ENCODE measurements at regions not wholly inside any gene's neighbourhood (a gene's known extent, or its start where the extent isn't known, plus 50 kb on each side); places are given as distances from the start of the nearest gene placed in this dataset.

- no peak overlapping the region for H3K27ac Mint-ChIP-seq (ENCODE audit: unreplicated experiment)
- H3K9me3 Mint-ChIP-seq = no peaks in the 10 kb centered on the region
- no peak overlapping the region for H3K4me3 Mint-ChIP-seq
- H3K36me3 Mint-ChIP-seq (ENCODE audit: low read depth) = no peaks in the 10 kb centered on the region
- DNase-seq (ENCODE audit: low read depth, low spot score) = no peak
- peaks cover 2% of the 10 kb centered on the region for H3K27me3 Mint-ChIP-seq (ENCODE audit: low read depth)
- no peaks in the 10 kb centered on the region for H3K4me1 Mint-ChIP-seq
- TF ChIP-seq CTCF (conservative IDR thresholded peaks at IDR 0.05) = no peak
Observed at GRCh38 chr17:6355196-6355595, 79.7 kb downstream of the AIPL1 start.

GRCh38 chr17:6352801-6353560 is 81.9 kb downstream of the AIPL1 start:
- Mint-ChIP-seq H3K4me1 (no peaks in the 10 kb centered on the region), H3K27me3 (ENCODE audit: low read depth) (peaks cover 2% of the 10 kb centered on the region), H3K4me3 (no peak overlapping the region), H3K27ac (ENCODE audit: unreplicated experiment) (no peak overlapping the region), H3K9me3 (no peaks in the 10 kb centered on the region), H3K36me3 (ENCODE audit: low read depth) (no peaks in the 10 kb centered on the region)
- TF ChIP-seq CTCF (conservative IDR thresholded peaks at IDR 0.05) = no peak
- DNase-seq (ENCODE audit: low read depth, low spot score) = no peak

- Mint-ChIP-seq H3K4me1 (no peaks in the 10 kb centered on the region), H3K9me3 (peaks cover 3% of the 10 kb centered on the region), H3K27me3 (ENCODE audit: low read depth) (peaks cover 2% of the 10 kb centered on the region), H3K36me3 (ENCODE audit: low read depth) (no peaks in the 10 kb centered on the region), H3K4me3 (no peak overlapping the region), H3K27ac (ENCODE audit: unreplicated experiment) (no peak overlapping the region)
- TF ChIP-seq CTCF (conservative IDR thresholded peaks at IDR 0.05) = no peak
- no peak for DNase-seq (ENCODE audit: low read depth, low spot score)
Observed at GRCh38 chr17:6352016-6352415, 82.9 kb downstream of the AIPL1 start.

GRCh38 chr17:6350806-6351205 is 84.1 kb downstream of the AIPL1 start:
- Mint-ChIP-seq H3K4me1 (no peaks in the 10 kb centered on the region), H3K4me3 (no peak overlapping the region), H3K27ac (ENCODE audit: unreplicated experiment) (no peak overlapping the region), H3K27me3 (ENCODE audit: low read depth) (peaks cover 2% of the 10 kb centered on the region), H3K9me3 (peaks cover 3% of the 10 kb centered on the region), H3K36me3 (ENCODE audit: low read depth) (no peaks in the 10 kb centered on the region)
- no peak for DNase-seq (ENCODE audit: low read depth, low spot score)
- no peak for TF ChIP-seq CTCF (conservative IDR thresholded peaks at IDR 0.05)

- no peaks in the 10 kb centered on the region for H3K36me3 Mint-ChIP-seq (ENCODE audit: low read depth)
Observed at GRCh38 chr17:6348891-6349290, 86.0 kb downstream of the AIPL1 start.

More at GRCh38 chr17:6348891-6349290, 86.0 kb downstream of the AIPL1 start:
- H3K4me3 Mint-ChIP-seq = no peak overlapping the region
- no peak overlapping the region for H3K27ac Mint-ChIP-seq (ENCODE audit: unreplicated experiment)
- H3K27me3 Mint-ChIP-seq (ENCODE audit: low read depth) = peaks cover 2% of the 10 kb centered on the region
- TF ChIP-seq CTCF (conservative IDR thresholded peaks at IDR 0.05) = no peak
- DNase-seq (ENCODE audit: low read depth, low spot score) = no peak
- H3K9me3 Mint-ChIP-seq = peaks cover 3% of the 10 kb centered on the region
- peaks cover 6% of the 10 kb centered on the region for H3K4me1 Mint-ChIP-seq
